GM21526 (cell line): ENCODE measurements at regions not wholly inside any gene's neighbourhood (a gene's known extent, or its start where the extent isn't known, plus 50 kb on each side); places are given as distances from the start of the nearest gene placed in this dataset.

Experiments
- ATAC-seq: cut with Tn5 transposase; IDR thresholded peaks from one replicate; pipeline ENCODE4 v1.9.1; 2021; ENCODE audit warnings: moderate library complexity; ENCODE audit not compliant: unreplicated experiment, low FRiP score

DNA sequence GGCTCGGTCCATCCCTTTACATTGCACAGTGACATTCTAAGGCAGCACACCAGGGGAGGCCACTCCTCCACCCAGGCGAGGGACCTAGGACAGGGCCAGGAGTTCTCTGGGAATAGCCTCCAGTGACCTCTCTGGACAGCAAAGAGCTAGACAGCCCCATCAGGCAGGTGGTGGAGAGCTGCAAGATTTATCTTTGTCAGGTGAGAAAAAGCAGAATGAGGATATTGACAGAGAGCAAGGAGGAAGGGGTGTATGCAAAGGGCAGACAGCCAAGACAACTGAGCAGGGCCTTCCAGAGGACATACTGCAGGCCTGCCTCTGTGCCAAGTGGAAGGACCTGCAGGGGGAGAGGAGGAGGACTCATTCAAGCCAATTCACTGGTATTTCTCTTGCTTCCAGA, 112.4 kb upstream of the MAX start:
- ATAC-seq = no peak

DNA sequence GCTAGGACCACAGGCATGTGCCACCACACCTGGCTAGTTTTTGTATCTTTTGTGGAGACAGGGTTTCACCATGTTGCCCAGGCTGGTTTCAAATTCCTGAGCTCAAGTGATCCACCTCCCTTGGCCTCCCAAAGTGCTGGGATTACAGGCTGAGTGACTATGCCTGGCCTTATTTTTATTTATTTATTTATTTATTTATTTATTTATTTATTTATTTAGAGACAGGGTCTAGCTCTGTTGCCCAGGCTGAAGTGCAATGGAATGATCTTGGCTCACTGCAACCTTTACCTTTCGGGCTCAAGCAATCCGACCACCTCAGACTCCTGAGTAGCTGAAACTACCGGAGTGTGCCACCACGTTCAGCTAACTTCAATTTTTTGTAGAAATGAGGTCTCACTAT, 117.0 kb upstream of the MAX start:
- ATAC-seq = no peak

DNA sequence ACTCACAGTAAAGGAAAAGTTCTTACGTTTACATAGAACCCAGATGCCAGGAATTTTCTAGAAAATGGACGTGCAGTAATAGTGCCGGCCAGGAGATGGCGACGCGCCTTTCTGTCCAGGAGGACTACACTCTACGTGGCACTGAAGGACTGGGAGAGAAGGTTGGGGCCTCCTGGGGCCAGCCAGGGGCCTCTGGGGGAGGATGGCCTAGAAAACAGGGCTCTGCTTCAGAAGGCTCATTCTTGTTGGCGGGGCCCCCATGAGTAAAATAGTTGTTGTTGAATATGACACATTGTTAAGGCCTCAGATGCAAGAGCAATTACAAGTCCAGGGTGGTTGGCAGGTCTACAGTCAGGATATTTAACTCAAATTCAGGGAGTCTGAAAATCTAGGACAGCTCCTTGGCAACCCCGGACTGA, 120.1 kb upstream of the MAX start:
- peak; percentile 44 for ATAC-seq

DNA sequence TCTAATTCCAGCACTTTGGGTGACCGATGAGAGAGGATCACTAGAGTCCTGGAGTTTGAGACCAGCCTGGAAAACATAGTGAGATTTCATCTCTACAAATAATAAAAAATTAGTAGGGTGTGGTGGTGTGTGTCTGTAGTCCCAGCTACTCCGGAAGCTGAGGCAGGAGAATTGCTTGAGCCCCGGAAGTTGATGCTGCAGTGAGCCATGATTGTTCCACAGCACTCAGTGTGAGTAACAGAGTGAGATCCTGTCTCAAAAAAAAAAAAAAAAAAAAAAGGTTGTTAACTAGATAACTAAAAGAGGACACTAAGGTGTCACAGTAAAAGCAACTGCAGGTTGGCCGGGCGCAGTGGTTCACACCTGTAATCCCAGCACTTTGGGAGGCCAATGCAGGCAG, 121.3 kb upstream of the MAX start:
- ATAC-seq = no peak

DNA sequence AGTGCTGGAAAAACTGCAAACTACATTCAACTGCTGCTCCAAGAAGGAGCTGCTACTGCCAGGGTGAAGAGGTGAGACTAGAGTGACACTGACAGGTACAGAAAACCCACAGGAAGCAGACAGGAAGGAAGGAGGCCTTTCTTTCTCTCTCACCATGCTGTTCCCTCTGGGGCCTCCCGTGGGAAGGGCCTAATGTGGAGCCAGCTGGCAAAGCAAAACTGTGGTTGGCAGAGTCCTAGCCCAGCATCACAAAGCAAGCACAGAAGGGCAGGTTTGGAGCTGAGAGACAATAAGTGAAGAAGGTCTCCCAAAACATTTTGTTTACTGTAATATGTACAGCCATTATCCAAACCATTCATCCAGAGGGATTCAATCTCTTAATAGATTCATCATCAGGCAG, 122.5 kb upstream of the MAX start:
- ATAC-seq = no peak

DNA sequence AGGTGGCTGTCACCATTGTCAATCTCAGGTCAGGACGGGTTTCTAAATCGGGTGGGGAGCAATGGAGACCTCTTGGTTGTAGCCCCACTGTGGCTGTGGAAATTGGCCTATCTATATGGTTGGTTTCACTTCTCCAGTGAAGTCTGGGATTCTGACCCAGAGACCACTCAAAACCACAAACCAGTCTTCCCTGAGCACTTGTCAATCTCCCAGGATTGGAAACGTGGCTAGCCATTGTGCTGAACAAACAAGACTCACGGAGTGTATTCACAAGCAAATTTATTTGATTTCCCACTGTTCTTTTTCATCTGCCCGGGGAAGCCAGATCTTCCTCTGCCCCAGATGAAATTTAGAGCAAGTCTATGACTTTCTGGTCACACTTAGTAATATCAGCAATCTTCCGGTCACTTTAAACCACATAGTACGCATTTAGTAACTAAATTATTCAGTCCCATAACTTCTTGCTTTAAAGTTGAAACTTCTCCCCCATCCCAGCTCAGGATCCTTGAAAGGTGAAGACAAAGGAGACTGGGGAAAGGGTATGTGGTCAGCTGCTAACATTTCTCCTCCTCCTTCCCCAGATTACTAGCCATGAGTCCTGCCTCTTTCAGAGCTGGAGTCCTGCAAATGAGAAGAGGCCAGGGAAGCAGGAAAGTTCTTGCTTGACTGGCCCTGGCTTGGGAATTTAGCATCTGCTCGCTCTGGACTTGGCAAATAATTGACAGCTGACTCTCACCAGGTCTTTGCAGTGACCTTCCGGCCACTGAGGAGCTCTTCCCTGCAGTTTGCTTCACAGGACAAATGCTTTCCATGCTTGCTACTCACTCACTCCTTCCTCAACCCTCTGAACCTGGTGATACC, 123.2 kb upstream of the MAX start:
- no peak for ATAC-seq

DNA sequence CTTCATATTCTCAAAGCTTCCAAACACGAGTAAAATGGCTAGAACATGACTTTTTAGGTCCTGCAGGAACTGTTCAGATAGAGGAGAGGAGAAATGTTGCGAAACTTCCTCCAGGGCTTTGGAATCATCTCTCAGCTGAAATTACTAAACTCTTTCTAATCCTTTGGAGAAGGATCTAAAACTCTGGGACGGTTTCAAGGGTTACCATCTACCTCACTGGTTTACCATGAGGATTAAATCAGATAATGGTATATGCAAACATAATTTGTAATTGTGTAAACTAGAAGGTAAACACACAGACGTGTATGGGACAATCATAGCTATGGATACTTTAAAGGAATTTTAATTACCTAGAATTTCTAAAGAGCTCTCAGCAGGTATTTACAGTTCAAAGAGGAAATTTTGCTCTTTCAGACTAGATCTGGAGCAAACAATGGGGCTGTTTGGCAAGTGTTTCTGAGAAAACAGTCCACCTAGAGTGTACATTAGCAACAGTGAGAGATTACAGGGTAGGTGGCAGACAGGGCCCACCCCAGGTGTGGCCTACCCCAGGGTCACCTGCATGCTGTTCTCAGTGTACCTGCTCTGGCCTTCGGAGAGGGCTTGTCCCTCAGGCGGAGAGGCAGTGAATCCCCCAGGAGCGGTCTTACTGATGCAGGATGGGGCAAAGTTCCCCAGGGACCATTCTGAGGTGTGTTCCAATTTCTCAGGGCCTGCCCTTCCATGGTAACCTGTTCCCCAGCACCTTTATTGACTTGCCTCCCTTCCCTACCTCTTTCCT, 124.7 kb upstream of the MAX start:
- no peak for ATAC-seq

DNA sequence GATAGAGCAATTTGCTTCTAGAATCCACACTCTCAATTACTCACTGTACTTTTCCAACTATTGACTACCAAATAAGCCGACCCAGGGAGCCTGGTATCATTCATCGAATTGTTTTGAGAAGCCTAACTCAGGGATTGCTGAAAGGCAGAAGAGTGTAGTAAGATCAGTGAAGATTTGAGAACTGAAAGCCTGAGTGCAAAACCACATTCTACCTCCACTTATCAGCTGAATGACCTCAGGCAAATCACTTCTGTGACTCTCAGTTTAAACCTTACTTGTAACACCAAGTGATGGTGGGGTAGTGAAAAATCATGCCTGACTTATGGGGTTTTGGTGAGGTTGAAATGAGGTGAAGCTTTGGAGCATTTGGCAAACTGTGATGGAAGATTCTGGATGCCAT, 126.1 kb upstream of the MAX start:
- ATAC-seq = peak; percentile 87

DNA sequence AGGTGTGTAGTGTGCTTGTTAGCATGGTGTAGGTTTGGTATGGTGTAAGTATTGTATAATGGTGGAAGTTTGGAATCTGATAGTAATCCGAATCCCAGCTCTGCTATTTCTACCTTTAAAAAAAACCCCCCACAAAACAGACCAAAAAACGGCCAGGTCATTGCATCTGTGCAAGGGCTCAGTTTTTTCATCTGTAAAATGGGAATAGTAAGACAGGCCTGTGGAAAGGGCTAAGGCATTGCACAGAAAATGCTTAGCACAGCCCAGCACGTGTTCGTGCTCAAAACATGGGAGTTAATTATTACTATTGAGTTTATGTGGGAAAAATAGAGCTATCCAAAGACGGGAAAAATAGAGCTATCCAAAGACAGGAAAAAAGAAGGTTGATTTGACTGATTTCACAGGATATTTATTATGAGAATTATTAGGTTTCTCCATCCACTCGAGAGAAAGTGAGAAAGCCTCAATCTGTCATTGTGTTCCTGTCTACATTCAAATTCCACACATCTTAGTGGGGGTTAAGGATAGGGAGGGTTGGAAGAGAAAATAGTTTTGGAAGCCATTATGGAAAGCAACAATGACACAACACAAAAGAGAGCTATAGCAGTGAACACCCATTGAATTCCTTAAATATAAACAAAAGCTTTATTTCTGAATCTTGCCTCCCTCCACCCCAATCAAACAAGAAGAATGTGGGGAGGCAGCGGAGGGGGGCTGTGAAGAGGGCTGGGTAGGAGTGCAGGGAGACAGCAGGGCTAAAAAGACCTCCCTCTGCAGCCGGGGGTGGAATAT, 126.8 kb upstream of the MAX start:
- no peak for ATAC-seq

DNA sequence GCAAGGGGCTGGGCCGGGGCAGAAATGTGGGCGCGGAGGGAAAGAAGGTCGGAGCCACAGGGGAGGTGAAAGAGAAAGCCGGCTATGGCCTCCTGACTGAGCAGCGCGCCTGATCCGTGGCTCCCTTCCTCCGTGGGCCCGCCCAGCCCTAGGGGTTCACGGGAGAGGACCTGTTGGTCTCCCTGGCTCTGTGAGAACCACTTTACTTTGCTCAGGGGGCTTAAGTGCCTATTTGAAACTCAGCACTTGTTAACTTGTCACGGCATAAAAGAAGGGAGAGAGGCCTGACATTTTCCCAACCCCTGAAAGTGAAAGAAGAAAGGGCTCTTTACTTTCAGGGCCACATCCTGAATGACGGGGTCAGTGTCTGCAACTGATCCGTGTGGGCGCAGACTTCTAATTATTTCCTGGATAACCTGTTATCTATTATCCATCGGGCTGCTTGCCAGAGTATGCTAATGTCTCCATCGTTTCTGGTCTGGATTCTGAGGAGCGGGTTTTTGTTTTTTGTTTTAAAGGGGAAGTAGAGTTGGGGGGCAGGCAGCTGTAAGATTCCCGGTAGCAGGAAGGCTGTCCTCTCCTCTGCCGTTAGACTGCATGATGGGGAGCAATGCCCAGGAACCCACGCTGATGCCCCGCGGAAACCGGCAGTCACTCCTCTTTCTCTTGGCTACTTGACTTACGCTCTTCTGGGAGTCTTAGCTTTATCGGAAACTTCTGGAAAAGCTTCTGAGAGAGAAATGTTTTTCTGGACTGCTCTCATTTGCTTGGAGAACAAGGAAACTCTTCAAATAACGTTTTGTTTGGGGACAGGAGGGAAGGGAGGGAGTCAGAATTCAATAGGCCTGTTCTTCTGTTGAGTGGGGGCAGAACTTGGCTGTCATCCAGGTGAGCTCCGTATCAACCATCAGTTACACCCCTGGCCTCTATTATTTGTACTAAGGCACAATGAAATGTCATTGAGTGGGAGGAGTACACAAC, 127.7 kb upstream of the MAX start:
- no peak for ATAC-seq

DNA sequence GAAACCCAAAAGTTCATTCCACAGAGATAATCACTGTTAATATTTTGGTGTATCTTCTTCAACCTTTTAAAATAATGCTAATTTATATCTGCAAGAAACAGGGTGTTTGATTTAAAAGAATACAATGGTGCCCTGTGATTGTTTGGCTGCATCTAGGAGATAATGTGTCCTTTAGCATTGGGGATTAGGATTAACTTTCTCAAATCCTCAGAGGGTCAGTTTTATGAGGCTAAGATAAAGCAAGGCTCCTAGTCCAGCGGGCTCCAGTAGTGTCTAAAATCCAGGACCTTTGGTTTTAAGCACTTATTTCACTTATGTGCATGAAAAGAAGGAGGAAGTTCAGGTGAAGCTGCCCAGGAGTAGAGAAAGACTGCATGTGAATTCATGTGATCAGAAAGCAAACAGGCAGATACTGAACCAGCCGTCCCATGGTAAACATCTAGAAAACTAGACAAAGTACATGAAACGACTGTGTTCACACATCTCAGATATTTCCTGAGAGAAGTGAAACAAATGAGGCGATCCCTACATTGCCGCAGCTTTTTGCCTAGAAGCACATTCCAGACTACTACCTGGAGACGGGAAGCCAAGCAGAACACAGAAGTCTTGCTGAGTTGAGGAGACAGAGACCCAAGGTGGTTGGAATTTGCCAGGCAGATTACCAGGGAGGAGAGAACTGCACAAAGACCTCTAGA, 129.1 kb upstream of the MAX start:
- ATAC-seq = no peak

DNA sequence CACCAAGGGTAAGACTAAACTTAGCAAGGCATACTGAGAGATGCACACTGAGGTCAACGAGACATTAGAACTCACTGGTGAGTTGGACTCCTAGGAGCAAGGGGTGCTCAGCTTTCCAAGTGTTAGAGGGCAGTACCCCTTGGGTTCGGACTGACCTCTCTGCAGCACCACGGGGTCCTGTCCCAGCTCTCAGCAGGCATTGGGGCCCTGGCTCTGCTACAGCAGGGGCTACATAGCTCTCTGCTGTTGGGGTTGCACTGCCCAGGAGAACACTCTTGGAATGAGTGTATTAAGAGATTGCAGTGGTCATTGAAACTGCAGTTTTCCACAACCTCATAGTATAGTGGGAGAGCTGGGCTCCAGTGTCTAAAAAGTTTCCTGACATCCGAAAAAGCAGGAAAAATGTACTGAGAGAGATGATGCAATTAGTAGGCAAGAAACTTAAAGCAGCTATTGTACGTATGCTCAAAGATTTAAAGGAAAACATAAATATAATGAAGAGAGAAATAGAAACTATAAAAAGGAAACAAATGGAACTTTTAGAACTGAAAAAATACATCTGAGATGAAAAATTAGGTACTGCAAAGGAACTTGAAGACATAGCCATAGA, 132.5 kb upstream of the MAX start:
- no peak for ATAC-seq

DNA sequence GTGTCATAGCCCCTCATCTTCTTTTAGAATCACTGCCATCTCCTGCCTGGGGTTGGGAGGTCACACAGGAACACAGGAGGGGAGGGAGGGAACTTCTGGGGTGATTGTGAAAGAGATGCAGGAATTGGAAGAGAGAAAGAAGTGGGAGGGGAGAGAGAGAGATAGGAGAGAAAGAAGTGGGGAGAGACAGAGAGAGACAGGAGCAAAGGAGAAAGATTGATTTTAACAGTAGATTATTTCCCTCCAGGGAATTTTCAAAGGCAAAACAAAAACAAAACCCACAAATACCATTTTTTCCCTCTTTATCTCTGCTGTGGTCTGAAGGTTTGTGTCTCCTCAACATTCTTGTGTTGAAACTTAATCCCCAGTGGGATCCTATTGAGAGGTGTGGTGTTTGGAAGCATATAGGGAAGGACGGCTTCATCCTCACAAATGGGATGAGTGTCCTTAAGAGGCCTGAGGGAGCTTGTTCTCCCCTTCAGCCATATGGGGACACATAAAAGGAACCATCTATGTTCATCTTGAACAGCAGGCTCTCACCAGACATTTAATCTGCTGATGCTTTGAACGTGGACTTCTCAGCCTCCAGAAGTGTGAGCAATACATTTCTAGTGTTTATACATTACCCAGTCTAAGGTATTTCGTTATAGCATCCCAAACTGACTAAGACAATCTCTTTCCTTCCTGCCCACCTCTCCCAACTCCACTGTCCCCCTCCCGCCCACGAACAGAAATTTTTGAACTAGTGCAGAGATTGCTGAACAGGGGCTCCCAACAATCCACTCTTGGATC, 134.9 kb upstream of the MAX start:
- ATAC-seq = no peak

DNA sequence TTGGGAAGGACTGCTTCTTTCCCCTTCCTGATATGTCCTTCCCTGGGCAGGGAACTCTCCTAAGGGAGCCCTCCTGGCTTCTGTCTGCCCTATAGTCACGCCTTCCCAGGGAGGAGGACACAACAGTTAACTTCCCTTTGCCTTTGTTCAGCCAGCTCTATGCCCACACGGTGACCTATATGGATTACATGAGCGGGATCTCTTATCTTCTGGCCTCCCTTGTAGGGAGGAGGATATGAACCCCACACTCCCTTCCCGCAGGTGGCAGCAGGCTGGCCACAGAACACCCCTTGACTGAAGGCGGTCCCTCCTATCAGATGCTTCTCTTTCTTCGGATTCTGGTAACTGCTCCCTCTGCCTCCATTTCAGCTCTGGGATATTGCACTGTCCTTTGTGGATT, 135.6 kb upstream of the MAX start:
- ATAC-seq = no peak

DNA sequence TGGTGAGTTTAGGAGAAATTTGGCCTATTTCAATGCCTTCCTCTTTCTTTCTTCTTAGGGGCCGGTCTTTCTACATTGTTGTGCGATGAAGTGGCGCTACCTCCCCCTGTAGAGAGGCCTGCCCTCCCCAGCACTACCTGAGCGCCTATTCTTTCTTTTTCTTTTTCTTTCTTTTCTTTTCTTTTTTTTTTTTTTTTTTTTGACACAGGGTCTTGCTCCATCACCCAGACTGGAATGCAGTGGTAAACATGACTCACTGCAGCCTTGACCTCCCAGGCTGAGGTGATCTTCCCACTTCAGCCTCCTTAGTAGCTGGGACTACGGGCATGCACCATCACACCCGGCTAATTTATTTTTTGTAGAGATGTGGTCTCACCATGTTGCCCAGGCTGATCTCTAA, 136.1 kb upstream of the MAX start:
- ATAC-seq = no peak

DNA sequence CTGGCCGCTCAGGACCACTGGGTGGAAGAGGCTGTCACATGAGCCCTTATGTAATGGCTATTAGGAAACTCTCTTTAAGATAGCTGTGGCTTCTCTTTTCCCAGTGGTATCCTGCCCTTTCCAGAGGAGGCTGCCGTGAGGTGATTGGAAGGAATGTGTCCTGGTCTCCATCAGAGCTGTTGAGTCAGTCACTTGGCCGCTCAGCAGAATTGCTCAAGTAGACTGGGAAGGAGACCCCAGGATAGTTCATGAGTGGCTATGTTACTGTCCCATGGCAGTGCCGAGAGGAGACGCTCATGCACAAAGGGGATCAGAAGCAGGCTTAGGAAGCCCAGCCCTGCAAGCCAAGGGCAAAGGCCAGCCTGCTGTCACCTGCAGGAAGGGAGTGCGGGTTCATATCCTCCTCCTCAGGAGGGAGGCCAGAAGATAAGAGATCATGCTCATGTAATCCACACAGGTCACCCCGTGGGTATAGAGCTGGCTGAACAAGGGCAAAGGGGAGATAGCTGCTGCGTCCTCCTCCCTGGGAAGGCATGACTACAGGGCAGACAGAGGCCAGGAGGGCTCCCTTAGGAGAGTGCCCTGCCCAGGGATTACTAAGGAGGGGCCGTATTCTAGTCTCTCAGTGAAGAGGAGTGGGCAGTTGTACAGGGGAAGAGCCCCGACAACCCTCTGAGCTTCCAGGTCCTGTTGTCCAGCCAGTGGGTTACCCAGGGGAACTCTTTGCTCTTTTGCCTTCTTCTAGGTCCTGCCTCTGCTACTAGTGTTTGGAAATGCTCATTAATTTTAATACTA, 137.0 kb upstream of the MAX start:
- ATAC-seq = no peak

DNA sequence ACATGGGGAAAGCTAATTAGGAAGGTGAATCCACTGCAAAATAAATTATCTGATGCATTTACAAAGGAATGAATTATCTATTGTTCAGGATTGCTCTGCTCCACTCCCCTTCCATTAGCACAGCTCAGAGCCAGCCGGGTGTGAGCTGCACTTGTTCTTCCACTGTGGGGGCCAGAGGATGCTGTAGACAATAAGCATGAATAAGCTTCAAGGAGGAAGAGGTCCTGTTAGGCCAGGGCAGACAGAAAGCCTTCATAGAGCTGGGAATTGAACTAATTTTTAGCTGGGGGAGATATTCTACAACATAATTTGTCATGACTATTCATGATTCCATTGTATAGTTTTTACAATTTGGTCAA, 137.6 kb upstream of the MAX start:
- no peak for ATAC-seq
